ENCODE measurements at regions not wholly inside any gene's neighbourhood (a gene's known extent, or its start where the extent isn't known, plus 50 kb on each side); places are given as distances from the start of the nearest gene placed in this dataset.
"Not testable (repeated sequence)": the region's sequence is repeated elsewhere in the genome, so short reads cannot be mapped to it uniquely, and the experiment has no call there.

DNA sequence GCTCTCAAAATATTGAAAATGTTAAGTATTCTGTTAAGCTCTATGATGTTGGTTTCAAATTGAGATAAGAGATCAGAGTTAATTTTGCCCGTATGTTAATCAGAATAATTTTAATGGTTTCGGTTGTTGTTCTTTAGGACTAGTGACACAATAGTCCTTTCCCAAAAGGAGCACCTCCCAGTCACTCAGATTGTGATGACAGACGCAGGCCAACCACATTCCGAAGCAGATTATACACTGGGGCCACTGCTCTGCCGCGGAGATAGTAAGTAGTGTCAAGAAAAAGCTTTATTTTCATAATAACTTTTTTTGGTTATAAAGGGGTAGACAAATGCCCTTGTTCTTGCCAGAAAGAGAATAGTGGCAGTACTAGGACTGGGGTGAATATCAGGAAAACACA lies 265.5 kb upstream of the SPATA31A3 start:
- not testable (repeated sequence) for FAIRE-seq; BruUV-seq (replicated peaks)

GRCh38 chr9:67248967-67249366 lies 256.6 kb upstream of the SPATA31A3 start:
- H4K20me1 ChIP-seq (ENCODE audit: insufficient read depth, low read length); H3K36me3 ChIP-seq (replicated peaks in 1 of 2; ENCODE audit: control insufficient read depth in 1 of 2, insufficient read depth in 2 of 2, low read length in 2 of 2); H3K4me1 ChIP-seq (ENCODE audit: insufficient read depth, low read length); BruUV-seq (replicated peaks); H3K4me3 ChIP-seq (replicated peaks in 1 of 3; ENCODE audit: insufficient read depth in 1 of 3, low read depth in 2 of 3, low read length in 3 of 3); H2AFZ ChIP-seq (ENCODE audit: low read length); intact Hi-C loops (cut with micrococcal nuclease; ENCODE audit: unreplicated experiment); H3K79me2 ChIP-seq (ENCODE audit: insufficient read depth, low read length); H3K27ac ChIP-seq (ENCODE audit: extremely low read length, insufficient read depth, low read length); H3K9me3 ChIP-seq (ENCODE audit: low read length); POLR2A ChIA-PET; CTCF ChIA-PET (ENCODE audit: low intra/inter-chr PET ratio, low total read pairs); H3K4me2 ChIP-seq (ENCODE audit: low read depth, low read length); H3K27me3 ChIP-seq (ENCODE audit: control insufficient read depth in 1 of 2, insufficient read depth in 2 of 2, low read length in 2 of 2); H3K9ac ChIP-seq (ENCODE audit: insufficient read depth, low read depth, low read length); DNase-seq (ENCODE audit: low spot score); ATAC-seq; in situ Hi-C loops (cut with HindIII; ENCODE audit: extremely low pct_ligation_motif_present, low pct_unique_long_range_greater_than_20kb); FAIRE-seq: not testable (repeated sequence)
- no CpG with 5 or more reads among the region's 1 CpG for WGBS (ENCODE audit: low lambda C conversion rate)

More for the DNA sequence above, 265.5 kb upstream of the SPATA31A3 start:
- H4K20me1 ChIP-seq (ENCODE audit: insufficient read depth, low read length); H3K9me3 ChIP-seq (ENCODE audit: low read length); H3K79me2 ChIP-seq (ENCODE audit: insufficient read depth, low read length); intact Hi-C loops (cut with micrococcal nuclease; ENCODE audit: unreplicated experiment); H3K4me1 ChIP-seq (ENCODE audit: insufficient read depth, low read length); ATAC-seq; H3K27me3 ChIP-seq (ENCODE audit: control insufficient read depth in 1 of 2, insufficient read depth in 2 of 2, low read length in 2 of 2); in situ Hi-C loops (cut with HindIII; ENCODE audit: extremely low pct_ligation_motif_present, low pct_unique_long_range_greater_than_20kb); H2AFZ ChIP-seq (ENCODE audit: low read length); H3K4me2 ChIP-seq (ENCODE audit: low read depth, low read length); POLR2A ChIA-PET; CTCF ChIA-PET (ENCODE audit: low intra/inter-chr PET ratio, low total read pairs); H3K36me3 ChIP-seq (replicated peaks in 1 of 2; ENCODE audit: control insufficient read depth in 1 of 2, insufficient read depth in 2 of 2, low read length in 2 of 2); H3K9ac ChIP-seq (ENCODE audit: insufficient read depth, low read depth, low read length); H3K4me3 ChIP-seq (replicated peaks in 1 of 3; ENCODE audit: insufficient read depth in 1 of 3, low read depth in 2 of 3, low read length in 3 of 3); DNase-seq (ENCODE audit: low spot score); H3K27ac ChIP-seq (ENCODE audit: extremely low read length, insufficient read depth, low read length): not testable (repeated sequence)
- no CpG with 5 or more reads among the region's 6 CpGs for WGBS (ENCODE audit: low lambda C conversion rate)

GRCh38 chr9:67212073-67212472 lies 219.7 kb upstream of the SPATA31A3 start:
- DNase-seq (ENCODE audit: low spot score); POLR2A ChIA-PET; H3K79me2 ChIP-seq (ENCODE audit: insufficient read depth, low read length); H3K27ac ChIP-seq (ENCODE audit: extremely low read length, insufficient read depth, low read length); H3K27me3 ChIP-seq (ENCODE audit: control insufficient read depth in 1 of 2, insufficient read depth in 2 of 2, low read length in 2 of 2); H3K36me3 ChIP-seq (replicated peaks in 1 of 2; ENCODE audit: control insufficient read depth in 1 of 2, insufficient read depth in 2 of 2, low read length in 2 of 2); H4K20me1 ChIP-seq (ENCODE audit: insufficient read depth, low read length); H2AFZ ChIP-seq (ENCODE audit: low read length); H3K9ac ChIP-seq (ENCODE audit: insufficient read depth, low read depth, low read length); H3K4me2 ChIP-seq (ENCODE audit: low read depth, low read length); ATAC-seq; BruUV-seq (replicated peaks); H3K9me3 ChIP-seq (ENCODE audit: low read length); FAIRE-seq; H3K4me3 ChIP-seq (replicated peaks in 1 of 3; ENCODE audit: insufficient read depth in 1 of 3, low read depth in 2 of 3, low read length in 3 of 3); in situ Hi-C loops (cut with HindIII; ENCODE audit: extremely low pct_ligation_motif_present, low pct_unique_long_range_greater_than_20kb); H3K4me1 ChIP-seq (ENCODE audit: insufficient read depth, low read length); CTCF ChIA-PET (ENCODE audit: low intra/inter-chr PET ratio, low total read pairs); intact Hi-C loops (cut with micrococcal nuclease; ENCODE audit: unreplicated experiment): not testable (repeated sequence)
- WGBS (ENCODE audit: low lambda C conversion rate): 96% methylated on average over 15 of the region's 16 CpGs

DNA sequence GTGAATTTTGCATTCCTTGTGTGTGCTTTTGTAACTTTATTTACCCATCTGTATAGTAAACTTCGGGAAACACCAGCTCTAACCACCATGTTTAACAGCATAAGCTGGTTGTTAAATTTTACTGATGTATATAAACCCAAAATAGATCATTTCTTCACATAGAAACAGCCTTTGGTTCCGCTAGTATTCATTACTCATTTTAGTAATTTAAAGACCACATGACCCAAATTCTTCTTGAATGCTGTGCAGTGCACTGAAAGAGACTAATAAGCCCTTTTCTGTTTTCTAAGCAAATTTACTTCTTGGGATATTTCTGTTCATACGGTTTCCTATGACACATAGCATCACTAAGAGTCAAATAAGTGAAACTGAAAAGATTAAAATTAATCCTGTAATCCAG lies 218.5 kb upstream of the SPATA31A3 start:
- H3K9me3 ChIP-seq (ENCODE audit: low read length); in situ Hi-C loops (cut with HindIII; ENCODE audit: extremely low pct_ligation_motif_present, low pct_unique_long_range_greater_than_20kb); intact Hi-C loops (cut with micrococcal nuclease; ENCODE audit: unreplicated experiment); H3K27me3 ChIP-seq (ENCODE audit: control insufficient read depth in 1 of 2, insufficient read depth in 2 of 2, low read length in 2 of 2); H3K4me2 ChIP-seq (ENCODE audit: low read depth, low read length); ATAC-seq; POLR2A ChIA-PET; DNase-seq (ENCODE audit: low spot score); H2AFZ ChIP-seq (ENCODE audit: low read length); H3K27ac ChIP-seq (ENCODE audit: extremely low read length, insufficient read depth, low read length); BruUV-seq (replicated peaks); H3K4me3 ChIP-seq (replicated peaks in 1 of 3; ENCODE audit: insufficient read depth in 1 of 3, low read depth in 2 of 3, low read length in 3 of 3); H4K20me1 ChIP-seq (ENCODE audit: insufficient read depth, low read length); H3K9ac ChIP-seq (ENCODE audit: insufficient read depth, low read depth, low read length); H3K36me3 ChIP-seq (replicated peaks in 1 of 2; ENCODE audit: control insufficient read depth in 1 of 2, insufficient read depth in 2 of 2, low read length in 2 of 2); FAIRE-seq; CTCF ChIA-PET (ENCODE audit: low intra/inter-chr PET ratio, low total read pairs); H3K79me2 ChIP-seq (ENCODE audit: insufficient read depth, low read length); H3K4me1 ChIP-seq (ENCODE audit: insufficient read depth, low read length): not testable (repeated sequence)
- WGBS (ENCODE audit: low lambda C conversion rate): 59% methylated on average over 1 of the region's 3 CpGs
